Activated CD8-positive, alpha-beta T cell treated with anti-CD3 and anti-CD28 coated beads for 36 hours (primary cell): ENCODE measurements at regions not wholly inside any gene's neighbourhood (a gene's known extent, or its start where the extent isn't known, plus 50 kb on each side); places are given as distances from the start of the nearest gene placed in this dataset.
"Not testable (repeated sequence)": the region's sequence is repeated elsewhere in the genome, so short reads cannot be mapped to it uniquely, and the experiment has no call there.

Experiments
- ATAC-seq: fragments of 200-7000 bp; cut with Tn5 transposase; one replicate; pipeline ENCODE4 v1.10.0; 2021; ENCODE audit warnings: mild to moderate bottlenecking, moderate library complexity
- CTCF ChIA-PET: fragments of 350-600 bp; sonication (Branson Sonifier 250); formaldehyde crosslinking; loops from one replicate; lab custom pipeline; 2021; ENCODE audit warnings: antibody characterized with exemption; lab: Charles Lee
- POLR2A ChIA-PET: fragments of 350-600 bp; sonication (Branson Sonifier 250); formaldehyde crosslinking; loops from one replicate; lab custom pipeline; 2021; ENCODE audit warnings: antibody characterized with exemption; lab: Charles Lee
- DNase-seq: peaks from one replicate; pipeline ENCODE4 v3.0.0-alpha.2; 2020
- H3K27ac Mint-ChIP-seq: one replicate; pipeline ENCODE4 v1.8.0; 2021; ENCODE audit warnings: mild to moderate bottlenecking, mixed read lengths
- H3K27me3 Mint-ChIP-seq: one replicate; pipeline ENCODE4 v1.8.0; 2021; ENCODE audit warnings: mixed read lengths
- H3K36me3 Mint-ChIP-seq: one replicate; pipeline ENCODE4 v1.8.0; 2021; ENCODE audit warnings: low read depth, mixed read lengths
- H3K4me1 Mint-ChIP-seq: one replicate; pipeline ENCODE4 v1.8.0; 2021; ENCODE audit warnings: low read depth, mixed read lengths
- H3K4me3 Mint-ChIP-seq: one replicate; pipeline ENCODE4 v1.8.0; 2021; ENCODE audit warnings: mild to moderate bottlenecking, moderate library complexity, mixed read lengths
- H3K9me3 Mint-ChIP-seq: one replicate; pipeline ENCODE4 v1.8.0; 2021; ENCODE audit warnings: mixed read lengths
- intact Hi-C: fragments of 100-400 bp; cut with micrococcal nuclease; formaldehyde crosslinking; loops from one replicate; pipeline ENCODE4 v1.10.0; 2022
- TF ChIP-seq, protein P1 (sequence below): fragments of 200-600 bp; IDR thresholded peaks from one replicate; pipeline ENCODE4 v1.8.0; 2022; ENCODE audit warnings: antibody characterized with exemption, mild to moderate bottlenecking

DNA sequence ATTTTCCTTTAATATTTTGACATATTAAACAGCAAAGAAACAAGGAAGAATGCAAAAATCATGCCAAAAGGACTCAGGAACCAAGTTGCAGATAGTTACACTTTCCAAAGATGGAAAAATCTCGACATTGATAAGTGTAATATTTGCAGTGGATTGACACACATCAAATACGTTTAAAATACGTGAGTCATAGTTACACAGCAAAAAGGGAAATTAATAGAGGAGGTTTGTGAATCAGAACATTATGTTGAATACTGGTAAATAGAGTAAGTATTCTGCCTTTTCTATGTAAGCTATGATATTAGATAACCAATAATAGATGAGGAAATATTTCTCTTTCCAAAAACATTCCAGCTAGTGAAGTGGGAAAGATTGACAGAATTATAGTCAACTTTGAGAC lies 1761.3 kb upstream of the IGFBP7 start:
- H3K4me1 Mint-ChIP-seq = no peaks in the 10 kb centered on the region
- DNase-seq (no peak), ATAC-seq (no peak)
- no peaks in the 10 kb centered on the region for H3K36me3 Mint-ChIP-seq
- no peaks in the 10 kb centered on the region for H3K27me3 Mint-ChIP-seq
- no peak overlapping the region for H3K27ac Mint-ChIP-seq
- H3K4me3 Mint-ChIP-seq = no peak overlapping the region
- ChIA-PET CTCF (no interaction called here), POLR2A (no interaction called here)
- intact Hi-C loops = no loop called here
- peaks cover 10% of the 10 kb centered on the region for H3K9me3 Mint-ChIP-seq
- TF ChIP-seq, protein P1, sequence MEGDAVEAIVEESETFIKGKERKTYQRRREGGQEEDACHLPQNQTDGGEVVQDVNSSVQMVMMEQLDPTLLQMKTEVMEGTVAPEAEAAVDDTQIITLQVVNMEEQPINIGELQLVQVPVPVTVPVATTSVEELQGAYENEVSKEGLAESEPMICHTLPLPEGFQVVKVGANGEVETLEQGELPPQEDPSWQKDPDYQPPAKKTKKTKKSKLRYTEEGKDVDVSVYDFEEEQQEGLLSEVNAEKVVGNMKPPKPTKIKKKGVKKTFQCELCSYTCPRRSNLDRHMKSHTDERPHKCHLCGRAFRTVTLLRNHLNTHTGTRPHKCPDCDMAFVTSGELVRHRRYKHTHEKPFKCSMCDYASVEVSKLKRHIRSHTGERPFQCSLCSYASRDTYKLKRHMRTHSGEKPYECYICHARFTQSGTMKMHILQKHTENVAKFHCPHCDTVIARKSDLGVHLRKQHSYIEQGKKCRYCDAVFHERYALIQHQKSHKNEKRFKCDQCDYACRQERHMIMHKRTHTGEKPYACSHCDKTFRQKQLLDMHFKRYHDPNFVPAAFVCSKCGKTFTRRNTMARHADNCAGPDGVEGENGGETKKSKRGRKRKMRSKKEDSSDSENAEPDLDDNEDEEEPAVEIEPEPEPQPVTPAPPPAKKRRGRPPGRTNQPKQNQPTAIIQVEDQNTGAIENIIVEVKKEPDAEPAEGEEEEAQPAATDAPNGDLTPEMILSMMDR = no peak

GRCh38 chr4:58849026-58849425 lies 1738.8 kb upstream of the IGFBP7 start:
- DNase-seq (no peak), ATAC-seq (no peak)
- H3K27me3 Mint-ChIP-seq = no peaks in the 10 kb centered on the region
- intact Hi-C loops = no loop called here
- ChIA-PET CTCF (no interaction called here), POLR2A (no interaction called here)
- no peaks in the 10 kb centered on the region for H3K4me1 Mint-ChIP-seq
- TF ChIP-seq, protein P1 = no peak
- H3K4me3 Mint-ChIP-seq = no peak overlapping the region
- H3K27ac Mint-ChIP-seq = no peak overlapping the region
- no peaks in the 10 kb centered on the region for H3K36me3 Mint-ChIP-seq
- peaks cover 8% of the 10 kb centered on the region for H3K9me3 Mint-ChIP-seq

DNA sequence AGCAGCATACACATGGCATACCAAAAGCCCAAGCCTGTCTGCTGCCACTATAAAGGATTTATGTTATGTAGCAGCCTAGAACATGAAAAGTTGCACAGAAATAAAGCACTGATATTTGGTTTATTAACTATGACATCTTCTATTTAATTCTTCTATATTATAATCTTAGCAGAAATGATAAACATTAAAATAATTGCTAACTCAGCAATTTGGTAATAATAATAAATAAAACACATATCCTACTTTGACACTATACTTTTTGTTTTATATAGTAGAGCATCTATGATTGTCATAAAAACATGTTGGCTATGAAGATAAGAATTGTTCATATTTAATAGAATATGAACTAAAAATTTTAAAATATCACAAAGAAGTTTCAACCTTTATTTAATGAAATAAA lies 1733.3 kb upstream of the IGFBP7 start:
- Mint-ChIP-seq H3K9me3 (peaks cover 12% of the 10 kb centered on the region), H3K4me1 (no peaks in the 10 kb centered on the region), H3K36me3 (no peaks in the 10 kb centered on the region), H3K27ac (no peak overlapping the region), H3K27me3 (no peaks in the 10 kb centered on the region), H3K4me3 (no peak overlapping the region)
- POLR2A ChIA-PET = no interaction called here
- intact Hi-C loops = no loop called here
- TF ChIP-seq, protein P1 = no peak
- DNase-seq = no peak
- no peak for ATAC-seq
- CTCF ChIA-PET = no interaction called here

DNA sequence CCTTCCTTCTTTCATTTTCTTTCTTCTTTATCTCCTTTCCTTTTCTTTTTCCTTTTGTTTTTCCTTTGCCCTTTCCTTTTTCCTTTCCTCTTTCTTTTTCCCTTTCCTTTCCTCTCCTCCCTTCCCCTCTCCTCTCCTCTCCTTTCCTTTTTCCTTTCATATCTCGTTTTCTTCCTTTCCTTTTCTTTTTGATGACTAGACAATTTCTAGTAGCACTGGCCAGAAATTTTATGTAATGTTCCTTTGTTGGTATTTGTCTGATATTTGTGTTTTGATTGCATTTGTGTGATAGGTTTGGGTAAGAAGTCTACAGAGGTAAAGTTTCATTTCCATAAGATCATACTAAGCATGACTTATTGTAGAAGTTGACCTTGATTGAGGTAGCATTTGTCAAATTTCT lies 1722.9 kb upstream of the IGFBP7 start:
- ChIA-PET POLR2A (no interaction called here), CTCF (no interaction called here)
- TF ChIP-seq, protein P1 = no peak
- ATAC-seq (no peak), DNase-seq (no peak)
- intact Hi-C loops = no loop called here
- no peak overlapping the region for H3K4me3 Mint-ChIP-seq
- H3K27me3 Mint-ChIP-seq = no peaks in the 10 kb centered on the region
- H3K27ac Mint-ChIP-seq = no peak overlapping the region
- peaks cover 10% of the 10 kb centered on the region for H3K9me3 Mint-ChIP-seq
- H3K4me1 Mint-ChIP-seq = no peaks in the 10 kb centered on the region
- H3K36me3 Mint-ChIP-seq = no peaks in the 10 kb centered on the region

GRCh38 chr4:58825278-58825677 lies 1715.1 kb upstream of the IGFBP7 start:
- peaks cover 5% of the 10 kb centered on the region for H3K9me3 Mint-ChIP-seq
- ChIA-PET POLR2A (no interaction called here), CTCF (no interaction called here)
- intact Hi-C loops = no loop called here
- no peak for ATAC-seq
- no peak overlapping the region for H3K4me3 Mint-ChIP-seq
- H3K4me1 Mint-ChIP-seq = no peaks in the 10 kb centered on the region
- no peak overlapping the region for H3K27ac Mint-ChIP-seq
- H3K27me3 Mint-ChIP-seq = no peaks in the 10 kb centered on the region
- TF ChIP-seq, protein P1 = no peak
- DNase-seq = no peak
- no peaks in the 10 kb centered on the region for H3K36me3 Mint-ChIP-seq

DNA sequence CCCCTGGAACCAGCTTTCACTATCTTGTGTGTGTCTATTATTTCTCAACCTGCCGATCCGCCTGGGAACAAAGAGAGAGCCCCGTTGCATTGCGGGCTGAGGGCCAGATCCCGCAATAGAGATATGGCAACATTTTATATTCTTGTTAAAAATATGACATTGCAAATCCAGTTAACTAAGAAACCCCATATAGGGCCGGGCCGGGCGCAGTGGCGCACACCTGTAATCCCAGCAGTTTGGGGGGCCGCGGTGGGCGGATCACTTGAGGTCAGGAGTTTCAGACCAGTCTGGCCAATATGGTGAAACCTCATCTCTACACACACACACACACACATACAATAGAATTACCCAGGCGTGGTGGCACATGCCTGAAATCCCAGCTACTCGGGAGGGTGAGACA lies 1708.4 kb upstream of the IGFBP7 start:
- POLR2A ChIA-PET, H3K9me3 Mint-ChIP-seq, H3K4me1 Mint-ChIP-seq, ATAC-seq, H3K27me3 Mint-ChIP-seq, intact Hi-C loops, H3K27ac Mint-ChIP-seq, CTCF ChIA-PET, DNase-seq, H3K36me3 Mint-ChIP-seq, H3K4me3 Mint-ChIP-seq: not testable (repeated sequence)
